Progenitor cell of endocrine pancreas (in vitro differentiated cells): ENCODE measurements at regions not wholly inside any gene's neighbourhood (a gene's known extent, or its start where the extent isn't known, plus 50 kb on each side); places are given as distances from the start of the nearest gene placed in this dataset.
"Not testable (repeated sequence)": the region's sequence is repeated elsewhere in the genome, so short reads cannot be mapped to it uniquely, and the experiment has no call there.

Experiments
- DNase-seq: peaks from one replicate; pipeline ENCODE4 v3.0.0; 2021; ENCODE audit warnings: low spot score; ENCODE audit not compliant: unreplicated experiment
- H3K27ac Mint-ChIP-seq: 2 replicates; pipeline ENCODE4 v1.8.0; 2021; ENCODE audit warnings: mild to moderate bottlenecking, moderate library complexity, mixed read lengths
- H3K27me3 Mint-ChIP-seq: 2 replicates; pipeline ENCODE4 v1.8.0; 2021; ENCODE audit warnings: mixed read lengths
- H3K36me3 Mint-ChIP-seq: 2 replicates; pipeline ENCODE4 v1.8.0; 2022; ENCODE audit warnings: mixed read lengths; ENCODE audit not compliant: insufficient read depth
- H3K4me1 Mint-ChIP-seq: 2 replicates; pipeline ENCODE4 v1.8.0; 2021; ENCODE audit warnings: low read depth, mixed read lengths
- H3K4me3 Mint-ChIP-seq: 2 replicates; pipeline ENCODE4 v1.8.0; 2021; ENCODE audit warnings: low read depth, mild to moderate bottlenecking, moderate library complexity, mixed read lengths
- H3K9me3 Mint-ChIP-seq: 2 replicates; pipeline ENCODE4 v1.8.0; 2021; ENCODE audit warnings: low read depth, mixed read lengths
- TF ChIP-seq, protein P1 (sequence below): fragments of 200-600 bp; sonication (generic); IDR thresholded peaks from one replicate; pipeline ENCODE4 v1.5.0; 2021; ENCODE audit warnings: antibody characterized with exemption, mild to moderate bottlenecking; ENCODE audit not compliant: unreplicated experiment

DNA sequence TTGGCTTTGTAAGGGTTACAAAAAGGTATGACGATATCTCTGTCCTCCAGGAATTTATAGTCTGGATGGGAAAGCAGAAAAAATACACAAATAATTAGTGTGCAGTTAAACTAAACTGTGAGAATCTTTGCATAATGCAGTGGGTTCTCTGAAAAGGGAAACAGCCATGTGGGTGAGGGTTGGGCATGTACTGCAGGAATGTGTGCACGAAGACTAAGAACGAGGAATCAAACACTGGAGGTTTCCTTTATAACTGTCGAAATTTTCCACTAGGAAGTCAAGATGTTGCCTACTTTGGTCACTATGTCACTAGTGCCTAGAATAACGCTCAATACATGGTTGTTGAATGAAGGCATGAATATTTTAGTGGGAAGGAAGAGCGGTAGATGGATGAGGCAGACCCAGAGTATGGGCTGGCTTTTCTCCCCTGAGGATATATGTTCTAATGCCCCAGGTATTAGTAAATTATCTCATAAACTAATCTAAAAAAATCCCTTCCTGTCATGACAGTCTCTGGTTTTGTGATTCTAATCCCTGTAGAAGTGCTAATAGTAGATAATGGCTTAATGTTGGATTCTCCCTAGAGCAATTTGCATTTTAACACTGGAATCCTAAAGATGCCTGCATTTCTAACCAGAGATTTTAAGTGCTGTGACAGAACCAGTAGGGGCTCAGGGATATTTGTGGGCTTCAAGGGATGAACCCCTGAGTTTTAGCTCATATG, 227.3 kb downstream of the NMUR2 start:
- peaks cover 3% of the 10 kb centered on the region for H3K36me3 Mint-ChIP-seq
- peaks cover 10% of the 10 kb centered on the region for H3K9me3 Mint-ChIP-seq
- peaks cover 2% of the 10 kb centered on the region for H3K4me1 Mint-ChIP-seq
- H3K4me3 Mint-ChIP-seq, result no peak overlapping the region
- H3K27ac Mint-ChIP-seq, result no peak overlapping the region
- TF ChIP-seq, protein P1, sequence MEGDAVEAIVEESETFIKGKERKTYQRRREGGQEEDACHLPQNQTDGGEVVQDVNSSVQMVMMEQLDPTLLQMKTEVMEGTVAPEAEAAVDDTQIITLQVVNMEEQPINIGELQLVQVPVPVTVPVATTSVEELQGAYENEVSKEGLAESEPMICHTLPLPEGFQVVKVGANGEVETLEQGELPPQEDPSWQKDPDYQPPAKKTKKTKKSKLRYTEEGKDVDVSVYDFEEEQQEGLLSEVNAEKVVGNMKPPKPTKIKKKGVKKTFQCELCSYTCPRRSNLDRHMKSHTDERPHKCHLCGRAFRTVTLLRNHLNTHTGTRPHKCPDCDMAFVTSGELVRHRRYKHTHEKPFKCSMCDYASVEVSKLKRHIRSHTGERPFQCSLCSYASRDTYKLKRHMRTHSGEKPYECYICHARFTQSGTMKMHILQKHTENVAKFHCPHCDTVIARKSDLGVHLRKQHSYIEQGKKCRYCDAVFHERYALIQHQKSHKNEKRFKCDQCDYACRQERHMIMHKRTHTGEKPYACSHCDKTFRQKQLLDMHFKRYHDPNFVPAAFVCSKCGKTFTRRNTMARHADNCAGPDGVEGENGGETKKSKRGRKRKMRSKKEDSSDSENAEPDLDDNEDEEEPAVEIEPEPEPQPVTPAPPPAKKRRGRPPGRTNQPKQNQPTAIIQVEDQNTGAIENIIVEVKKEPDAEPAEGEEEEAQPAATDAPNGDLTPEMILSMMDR, result no peak
- H3K27me3 Mint-ChIP-seq, result no peaks in the 10 kb centered on the region
- DNase-seq, result no peak

DNA sequence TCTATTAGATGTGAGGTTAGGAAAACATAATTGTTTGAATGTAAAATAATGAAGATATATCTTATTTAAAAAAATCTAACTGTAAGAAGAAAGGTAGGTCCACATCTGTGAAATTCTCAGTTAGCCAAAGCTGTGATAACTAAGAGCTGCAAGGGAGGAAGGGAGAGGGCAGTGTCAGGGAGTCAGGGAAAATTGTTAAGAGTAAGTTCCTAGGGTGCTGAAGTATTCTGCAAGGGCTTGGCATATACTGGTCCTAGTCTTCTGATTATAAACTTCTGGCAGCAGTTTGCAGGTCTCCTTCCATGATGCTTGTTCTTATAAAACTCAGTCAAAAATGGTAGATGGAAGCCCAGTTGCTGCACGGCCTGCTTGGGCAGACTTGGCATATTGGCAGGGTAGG, 233.2 kb downstream of the NMUR2 start:
- Mint-ChIP-seq H3K36me3 (no peaks in the 10 kb centered on the region), H3K27me3 (peaks cover 2% of the 10 kb centered on the region), H3K4me3 (no peak overlapping the region), H3K4me1 (no peaks in the 10 kb centered on the region), H3K9me3 (peaks cover 5% of the 10 kb centered on the region), H3K27ac (no peak overlapping the region)
- DNase-seq, result no peak
- TF ChIP-seq, protein P1, result no peak

DNA sequence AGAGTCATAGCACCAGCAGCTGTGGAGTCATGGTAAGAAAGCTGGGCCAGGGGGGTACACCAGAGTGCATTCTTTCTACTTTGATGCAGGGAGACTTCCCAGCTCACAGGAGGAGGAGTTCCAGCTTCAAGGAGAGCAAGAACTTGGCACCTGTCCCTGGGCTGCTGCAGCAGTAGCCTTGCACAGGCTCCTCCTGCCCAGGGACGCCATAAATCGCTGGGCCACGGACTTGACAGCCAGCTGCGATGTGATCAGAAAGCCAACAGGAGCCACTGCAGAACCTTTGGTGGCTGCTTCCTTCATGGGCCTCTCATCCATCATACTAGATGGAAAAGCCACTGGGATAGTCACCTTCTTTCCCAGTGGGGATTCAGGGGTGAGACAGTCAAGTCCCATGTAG, 234.7 kb downstream of the NMUR2 start:
- Mint-ChIP-seq H3K9me3 (peaks cover 5% of the 10 kb centered on the region), H3K4me1 (no peaks in the 10 kb centered on the region), H3K4me3 (no peak overlapping the region), H3K27ac (no peak overlapping the region), H3K36me3 (no peaks in the 10 kb centered on the region), H3K27me3 (peaks cover 2% of the 10 kb centered on the region)
- DNase-seq, result no peak
- TF ChIP-seq, protein P1, result no peak

DNA sequence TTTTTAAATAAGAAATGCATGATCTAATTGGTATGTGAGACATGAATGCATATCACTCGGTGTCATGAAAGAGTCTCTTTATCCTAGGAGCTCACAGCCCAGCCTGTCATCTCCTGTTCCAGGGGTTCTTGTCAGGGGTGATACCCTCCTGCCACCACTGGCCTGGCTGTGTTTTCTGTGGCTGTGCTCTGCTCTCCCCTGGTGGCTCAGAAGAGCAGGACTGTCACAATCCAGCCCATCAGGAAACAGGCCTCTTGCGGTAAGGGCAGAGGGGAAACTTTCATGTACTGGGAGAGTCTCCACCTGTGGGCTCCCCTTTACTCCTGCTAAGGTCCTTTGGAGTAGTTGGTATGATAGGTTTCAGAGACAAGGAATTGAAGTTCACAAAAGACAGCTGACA, 240.2 kb upstream of the GLRA1 start:
- H3K27me3 Mint-ChIP-seq, result peaks cover 2% of the 10 kb centered on the region
- H3K4me1 Mint-ChIP-seq, result no peaks in the 10 kb centered on the region
- no peaks in the 10 kb centered on the region for H3K36me3 Mint-ChIP-seq
- no peak for DNase-seq
- H3K4me3 Mint-ChIP-seq, result no peak overlapping the region
- H3K27ac Mint-ChIP-seq, result no peak overlapping the region
- peaks cover 3% of the 10 kb centered on the region for H3K9me3 Mint-ChIP-seq
- TF ChIP-seq, protein P1, result no peak

DNA sequence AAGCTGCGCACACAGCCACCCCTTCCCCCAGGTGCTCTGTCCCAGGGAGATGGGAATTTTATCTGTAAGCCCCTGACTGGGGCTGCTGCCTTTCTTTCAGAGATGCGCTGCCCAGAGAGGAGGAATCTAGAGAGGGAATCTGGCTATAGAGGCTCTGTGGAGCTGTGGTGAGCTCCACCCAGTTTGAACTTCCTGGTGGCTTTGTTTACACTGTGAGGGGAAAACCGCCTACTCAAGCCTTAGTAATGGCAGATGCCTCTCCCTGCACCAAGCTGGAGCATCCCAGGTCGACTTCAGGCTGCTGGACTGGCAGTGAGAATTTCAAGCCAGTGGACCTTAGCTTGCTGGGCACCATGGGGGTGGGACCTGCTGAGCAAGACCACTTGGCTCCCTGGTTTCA, 235.2 kb upstream of the GLRA1 start:
- not testable (repeated sequence) for H3K4me1 Mint-ChIP-seq, H3K27ac Mint-ChIP-seq, H3K27me3 Mint-ChIP-seq, H3K36me3 Mint-ChIP-seq, H3K9me3 Mint-ChIP-seq, DNase-seq, H3K4me3 Mint-ChIP-seq

DNA sequence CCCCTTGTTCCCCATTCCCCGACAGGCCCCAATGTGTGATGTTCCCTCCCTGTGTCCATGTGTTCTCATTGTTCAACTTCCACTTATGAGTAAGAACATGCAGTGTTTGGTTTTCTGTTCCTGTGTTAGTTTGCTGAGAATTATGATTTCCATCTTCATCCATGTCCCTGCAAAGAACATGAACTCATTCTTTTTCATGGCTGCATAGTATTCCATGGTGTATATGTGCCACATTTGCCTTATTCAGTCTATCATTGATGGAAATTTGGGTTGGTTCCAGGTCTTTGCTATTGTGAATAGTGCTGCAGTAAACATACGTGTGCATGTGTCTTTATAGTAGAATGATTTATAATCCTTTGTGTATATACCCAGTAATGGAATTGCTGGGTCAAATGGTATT, 229.8 kb upstream of the GLRA1 start:
- H3K36me3 Mint-ChIP-seq, H3K27me3 Mint-ChIP-seq, H3K4me1 Mint-ChIP-seq, DNase-seq, H3K4me3 Mint-ChIP-seq, H3K27ac Mint-ChIP-seq: not testable (repeated sequence)
- peaks cover 11% of the 10 kb centered on the region for H3K9me3 Mint-ChIP-seq
